ENCODE measurements at regions not wholly inside any gene's neighbourhood (a gene's known extent, or its start where the extent isn't known, plus 50 kb on each side); places are given as distances from the start of the nearest gene placed in this dataset.
"Not testable (repeated sequence)": the region's sequence is repeated elsewhere in the genome, so short reads cannot be mapped to it uniquely, and the experiment has no call there.

- FAIRE-seq: no peak
Observed at GRCh38 chr3:31203960-31204795, 309.7 kb upstream of the GADL1 start.

GRCh38 chr3:31204796-31205056, 310.3 kb upstream of the GADL1 start:
- FAIRE-seq; DNase-seq (ENCODE audit: insufficient read length, low spot score): not testable (repeated sequence)

More at GRCh38 chr3:31203960-31204795, 309.7 kb upstream of the GADL1 start:
- no peak for DNase-seq (ENCODE audit: insufficient read length, low spot score)
- TF ChIP-seq CTCF (IDR thresholded peaks at IDR 0.05; ENCODE audit: insufficient read depth, missing control alignments): no peak

- FAIRE-seq (no peak), DNase-seq (ENCODE audit: insufficient read length, low spot score) (no peak)
- TF ChIP-seq CTCF (IDR thresholded peaks at IDR 0.05; ENCODE audit: insufficient read depth, missing control alignments): no peak
Observed at GRCh38 chr3:31210068-31210645, 315.7 kb upstream of the GADL1 start.

GRCh38 chr3:31213869-31214486, 318.7 kb upstream of the STT3B start:
- DNase-seq (ENCODE audit: insufficient read length, low spot score): no peak

GRCh38 chr3:31218082-31218481, 314.6 kb upstream of the STT3B start:
- DNase-seq (ENCODE audit: insufficient read length, low spot score) (no peak), FAIRE-seq (no peak)
- TF ChIP-seq CTCF (IDR thresholded peaks at IDR 0.05; ENCODE audit: insufficient read depth, missing control alignments): no peak

More at GRCh38 chr3:31213869-31214486, 318.7 kb upstream of the STT3B start:
- no peak for TF ChIP-seq CTCF (IDR thresholded peaks at IDR 0.05; ENCODE audit: insufficient read depth, missing control alignments)
- no peak for FAIRE-seq

- no peak for DNase-seq (ENCODE audit: insufficient read length, low spot score)
- no peak for FAIRE-seq
- TF ChIP-seq CTCF (IDR thresholded peaks at IDR 0.05; ENCODE audit: insufficient read depth, missing control alignments): no peak
Observed at GRCh38 chr3:31219131-31219843, 313.4 kb upstream of the STT3B start.

- TF ChIP-seq CTCF (IDR thresholded peaks at IDR 0.05; ENCODE audit: insufficient read depth, missing control alignments): no peak
- DNase-seq (ENCODE audit: insufficient read length, low spot score) (no peak), FAIRE-seq (no peak)
Observed at GRCh38 chr3:31220431-31220830, 312.3 kb upstream of the STT3B start.

All from D721Med (cell line).